ENCODE measurements at regions not wholly inside any gene's neighbourhood (a gene's known extent, or its start where the extent isn't known, plus 50 kb on each side); places are given as distances from the start of the nearest gene placed in this dataset.

- no peak for TF ChIP-seq CTCF (IDR thresholded peaks at IDR 0.05 in 8 of 11, conservative IDR thresholded peaks at IDR 0.05 in 3 of 11)
- TF ChIP-seq POLR2A (IDR thresholded peaks at IDR 0.05): no peak
Observed at GRCh38 chr14:101623077-101623372, 61.7 kb downstream of the DIO3 start.

All from spleen (tissue), 7 donors.